Fibroblast of lung (primary cell): ENCODE measurements at regions not wholly inside any gene's neighbourhood (a gene's known extent, or its start where the extent isn't known, plus 50 kb on each side); places are given as distances from the start of the nearest gene placed in this dataset.

Experiments
- DNase-seq, 2 donors: peaks; one replicate each; pipeline versions ENCODE4 v3.0.0 to v3.0.0-alpha.2; 2010; ENCODE audit warnings: low read depth in 2 of 2
- H2AFZ ChIP-seq: 2 replicates; pipeline ENCODE4 v1.5.1; 2012; ENCODE audit warnings: low read length, control low read depth, inconsistent platforms
- H3K27ac ChIP-seq: 2 replicates; pipeline ENCODE4 v1.5.1; 2011; ENCODE audit warnings: low read length, control low read depth; ENCODE audit not compliant: insufficient read depth
- H3K27me3 ChIP-seq: 2 replicates; pipeline ENCODE4 v1.5.1; 2011; ENCODE audit warnings: mild to moderate bottlenecking, low read length; ENCODE audit not compliant: control insufficient read depth, insufficient read depth
- H3K36me3 ChIP-seq: 2 replicates; pipeline ENCODE4 v1.5.1; 2011; ENCODE audit warnings: low read length; ENCODE audit not compliant: control insufficient read depth, insufficient read depth
- H3K4me1 ChIP-seq: 2 replicates; pipeline ENCODE4 v1.5.1; 2011; ENCODE audit warnings: low read length; ENCODE audit not compliant: control insufficient read depth, insufficient read depth; ENCODE audit errors: extremely low read depth
- H3K4me2 ChIP-seq: 2 replicates; pipeline ENCODE4 v1.5.1; 2011; ENCODE audit warnings: low read length, control low read depth; ENCODE audit not compliant: insufficient read depth; ENCODE audit errors: extremely low read depth
- H3K4me3 ChIP-seq, 4 experiments: fragments of 200-600 bp in 1 of 4; sonication (generic) in 1 of 4; replicated peaks in 1 of 4; 2 replicates each; pipeline ENCODE4 v1.5.1; 2011 to 2016; ENCODE audit warnings: low read length in 4 of 4, low read depth in 3 of 4, mild to moderate bottlenecking in 3 of 4, control low read depth in 2 of 4, inconsistent platforms in 1 of 4, mixed read lengths in 1 of 4; ENCODE audit not compliant: insufficient read depth in 1 of 4; ENCODE audit errors: control extremely low read depth in 1 of 4
- H3K79me2 ChIP-seq: 2 replicates; pipeline ENCODE4 v1.5.1; 2012; ENCODE audit warnings: mild to moderate bottlenecking, low read length, inconsistent platforms; ENCODE audit not compliant: control insufficient read depth, insufficient read depth
- H3K9ac ChIP-seq: 2 replicates; pipeline ENCODE4 v1.5.1; 2011; ENCODE audit warnings: mild to moderate bottlenecking, low read length, control low read depth; ENCODE audit not compliant: insufficient read depth
- H3K9me3 ChIP-seq: 2 replicates; pipeline ENCODE4 v1.5.1; 2012; ENCODE audit warnings: low read depth, low read length; ENCODE audit not compliant: control insufficient read depth, insufficient read depth
- H4K20me1 ChIP-seq: 2 replicates; pipeline ENCODE4 v1.5.1; 2011; ENCODE audit warnings: low read length; ENCODE audit not compliant: control insufficient read depth, insufficient read depth; ENCODE audit errors: extremely low read depth
- CTCF ChIP-seq, 2 donors: IDR thresholded peaks in 1 of 2; conservative IDR thresholded peaks in 1 of 2; 1 replicate in 1 of 2; 2 replicates in 1 of 2; pipeline ENCODE4 v1.5.1; 2011 to 2012; ENCODE audit warnings: low read length in 2 of 2, control low read depth in 1 of 2, inconsistent platforms in 1 of 2, low read depth in 1 of 2, mild to moderate bottlenecking in 1 of 2
- EZH2 ChIP-seq: IDR thresholded peaks from 2 replicates; pipeline ENCODE4 v1.5.1; 2012; ENCODE audit warnings: low read length, control low read depth, mild to moderate bottlenecking; ENCODE audit errors: missing control alignments

DNA sequence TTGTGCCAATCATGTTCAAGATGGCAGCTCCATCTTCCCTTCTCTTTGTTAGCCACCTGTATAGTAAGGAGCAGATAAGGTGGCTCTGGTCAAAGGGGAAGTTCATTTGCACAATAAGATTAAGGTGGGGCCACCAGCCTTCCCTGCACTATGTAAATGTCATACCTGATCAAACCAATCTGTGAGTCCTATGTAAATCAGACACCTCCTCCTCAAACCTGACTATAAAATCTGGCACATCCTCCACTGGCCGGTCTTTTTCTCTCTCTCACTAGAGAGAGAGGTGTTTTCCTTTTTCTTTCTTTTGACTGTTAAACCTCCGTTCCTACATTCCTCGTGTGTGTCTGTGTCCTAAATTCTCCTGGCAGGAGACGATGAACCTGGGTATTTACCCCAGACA, 572.5 kb upstream of the AADAT start:
- Histone ChIP-seq H3K79me2 (no peaks in the 10 kb centered on the region), H3K27me3 (no peaks in the 10 kb centered on the region), H3K4me1 (no peaks in the 10 kb centered on the region), H3K4me3 (no peak overlapping the region), H3K9ac (no peak overlapping the region), H3K27ac (no peak overlapping the region), H3K36me3 (no peaks in the 10 kb centered on the region), H4K20me1 (no peaks in the 10 kb centered on the region), H3K9me3 (no peaks in the 10 kb centered on the region), H3K4me2 (no peak overlapping the region), H2AFZ (no peak overlapping the region)
- DNase-seq, result no peak
- TF ChIP-seq CTCF (conservative IDR thresholded peaks at IDR 0.05 in 1 of 2, IDR thresholded peaks at IDR 0.05 in 1 of 2; ENCODE audit: low read depth in 1 of 2, low read length in 2 of 2), result no peak
- no peak for TF ChIP-seq EZH2

GRCh38 chr4:170657761-170658160, 568.0 kb upstream of the AADAT start:
- Histone ChIP-seq H3K4me2 (no peak overlapping the region), H3K4me3 (no peak overlapping the region), H4K20me1 (no peaks in the 10 kb centered on the region), H3K27ac (no peak overlapping the region), H3K9ac (no peak overlapping the region), H3K27me3 (no peaks in the 10 kb centered on the region), H3K9me3 (no peaks in the 10 kb centered on the region), H2AFZ (no peak overlapping the region), H3K4me1 (no peaks in the 10 kb centered on the region), H3K79me2 (no peaks in the 10 kb centered on the region), H3K36me3 (no peaks in the 10 kb centered on the region)
- TF ChIP-seq EZH2 (no peak), CTCF (conservative IDR thresholded peaks at IDR 0.05 in 1 of 2, IDR thresholded peaks at IDR 0.05 in 1 of 2; ENCODE audit: low read depth in 1 of 2, low read length in 2 of 2) (no peak)
- no peak for DNase-seq

GRCh38 chr4:170656506-170656905, 566.8 kb upstream of the AADAT start:
- H3K27ac ChIP-seq, result no peak overlapping the region
- no peak overlapping the region for H2AFZ ChIP-seq
- no peaks in the 10 kb centered on the region for H3K9me3 ChIP-seq
- no peak overlapping the region for H3K9ac ChIP-seq
- H3K36me3 ChIP-seq, result no peaks in the 10 kb centered on the region
- H4K20me1 ChIP-seq, result no peaks in the 10 kb centered on the region
- H3K27me3 ChIP-seq, result no peaks in the 10 kb centered on the region
- no peaks in the 10 kb centered on the region for H3K79me2 ChIP-seq
- DNase-seq, result no peak
- no peaks in the 10 kb centered on the region for H3K4me1 ChIP-seq
- no peak overlapping the region for H3K4me2 ChIP-seq
- H3K4me3 ChIP-seq, result no peak overlapping the region
- TF ChIP-seq CTCF (conservative IDR thresholded peaks at IDR 0.05 in 1 of 2, IDR thresholded peaks at IDR 0.05 in 1 of 2; ENCODE audit: low read depth in 1 of 2, low read length in 2 of 2), result no peak
- no peak for TF ChIP-seq EZH2
